ENCODE measurements at regions not wholly inside any gene's neighbourhood (a gene's known extent, or its start where the extent isn't known, plus 50 kb on each side); places are given as distances from the start of the nearest gene placed in this dataset.

GRCh38 chr5:12901696-12902095 is 997.5 kb upstream of the CTNND2 start:
- TF ChIP-seq CTCF (IDR thresholded peaks at IDR 0.05) = no peak
- TF ChIP-seq POLR2A (IDR thresholded peaks at IDR 0.05) = no peak
- TF ChIP-seq EP300 (IDR thresholded peaks at IDR 0.05) = no peak
